Caco-2 (cell line): ENCODE measurements at regions not wholly inside any gene's neighbourhood (a gene's known extent, or its start where the extent isn't known, plus 50 kb on each side); places are given as distances from the start of the nearest gene placed in this dataset.

ENCODE experiments used
- BruUV-seq: library from RNA; stranded (reverse); fragments of 400-500 nt; replicated peaks from 2 replicates; lab custom pipeline; 2021; lab: Mats Ljungman, UMichigan
- CTCF ChIA-PET: fragments of 300-600 bp; sonication (Branson Sonifier 250); formaldehyde crosslinking; loops from one replicate; lab custom pipeline; 2022; ENCODE audit warnings: antibody characterized with exemption; lab: Charles Lee
- POLR2A ChIA-PET: fragments of 300-600 bp; sonication (Branson Sonifier 250); formaldehyde crosslinking; loops from one replicate; lab custom pipeline; 2022; ENCODE audit warnings: antibody characterized with exemption; lab: Charles Lee
- DNase-seq, 2 experiments: peaks; one replicate each; pipeline versions ENCODE4 v3.0.0 to v3.0.0-alpha.2; 2020 to 2022
- H3K27me3 ChIP-seq: replicated peaks from 2 replicates; pipeline ENCODE4 v1.6.0; 2011; ENCODE audit warnings: low read length; ENCODE audit not compliant: control insufficient read depth, insufficient read depth
- H3K36me3 ChIP-seq: 2 replicates; pipeline ENCODE4 v1.5.1; 2011; ENCODE audit warnings: low read length; ENCODE audit not compliant: control insufficient read depth, insufficient read depth
- H3K4me1 ChIP-seq: fragments of 250-450 bp; sonication (Bioruptor Pico); 2 replicates; pipeline ENCODE4 v1.5.1; 2020; ENCODE audit warnings: mild to moderate bottlenecking
- H3K4me3 ChIP-seq: 2 replicates; pipeline ENCODE4 v1.5.1; 2011; ENCODE audit warnings: low read depth, mild to moderate bottlenecking, control low read depth, low read length
- H3K9me3 ChIP-seq: fragments of 250-450 bp; sonication (Bioruptor Pico); 2 replicates; pipeline ENCODE4 v1.5.1; 2020; ENCODE audit warnings: mild to moderate bottlenecking, moderate library complexity
- H3K27ac Mint-ChIP-seq: one replicate; pipeline ENCODE4 v1.8.0; 2022; ENCODE audit warnings: mixed read lengths; ENCODE audit not compliant: unreplicated experiment
- H3K27me3 Mint-ChIP-seq: one replicate; pipeline ENCODE4 v1.8.0; 2022; ENCODE audit warnings: mixed read lengths; ENCODE audit not compliant: insufficient read depth, unreplicated experiment
- H3K36me3 Mint-ChIP-seq: one replicate; pipeline ENCODE4 v1.8.0; 2022; ENCODE audit warnings: mild to moderate bottlenecking, mixed read lengths; ENCODE audit not compliant: insufficient read depth, unreplicated experiment
- H3K4me1 Mint-ChIP-seq: one replicate; pipeline ENCODE4 v1.8.0; 2022; ENCODE audit warnings: low read depth, mixed read lengths; ENCODE audit not compliant: unreplicated experiment
- H3K4me3 Mint-ChIP-seq: one replicate; pipeline ENCODE4 v1.8.0; 2022; ENCODE audit warnings: mild to moderate bottlenecking, moderate library complexity, mixed read lengths; ENCODE audit not compliant: unreplicated experiment
- H3K9me3 Mint-ChIP-seq: one replicate; pipeline ENCODE4 v1.8.0; 2022; ENCODE audit warnings: mixed read lengths; ENCODE audit not compliant: unreplicated experiment
- CTCF ChIP-seq, 2 experiments: fragments of 200-600 bp in 1 of 2; IDR thresholded peaks; 1 replicate in 1 of 2; 2 replicates in 1 of 2; pipeline versions ENCODE4 v1.5.1 to v1.8.0; 2011 to 2022; ENCODE audit warnings: antibody characterized with exemption in 1 of 2, control low read depth in 1 of 2, inconsistent platforms in 1 of 2, low read depth in 1 of 2, low read length in 1 of 2, mild to moderate bottlenecking in 1 of 2, moderate library complexity in 1 of 2; ENCODE audit not compliant: insufficient read depth in 1 of 2, severe bottlenecking in 1 of 2, unreplicated experiment in 1 of 2
- intact Hi-C: fragments of 100-400 bp; cut with micrococcal nuclease; formaldehyde crosslinking; loops from one replicate; pipeline ENCODE4 v1.10.0; 2022; ENCODE audit not compliant: unreplicated experiment

DNA sequence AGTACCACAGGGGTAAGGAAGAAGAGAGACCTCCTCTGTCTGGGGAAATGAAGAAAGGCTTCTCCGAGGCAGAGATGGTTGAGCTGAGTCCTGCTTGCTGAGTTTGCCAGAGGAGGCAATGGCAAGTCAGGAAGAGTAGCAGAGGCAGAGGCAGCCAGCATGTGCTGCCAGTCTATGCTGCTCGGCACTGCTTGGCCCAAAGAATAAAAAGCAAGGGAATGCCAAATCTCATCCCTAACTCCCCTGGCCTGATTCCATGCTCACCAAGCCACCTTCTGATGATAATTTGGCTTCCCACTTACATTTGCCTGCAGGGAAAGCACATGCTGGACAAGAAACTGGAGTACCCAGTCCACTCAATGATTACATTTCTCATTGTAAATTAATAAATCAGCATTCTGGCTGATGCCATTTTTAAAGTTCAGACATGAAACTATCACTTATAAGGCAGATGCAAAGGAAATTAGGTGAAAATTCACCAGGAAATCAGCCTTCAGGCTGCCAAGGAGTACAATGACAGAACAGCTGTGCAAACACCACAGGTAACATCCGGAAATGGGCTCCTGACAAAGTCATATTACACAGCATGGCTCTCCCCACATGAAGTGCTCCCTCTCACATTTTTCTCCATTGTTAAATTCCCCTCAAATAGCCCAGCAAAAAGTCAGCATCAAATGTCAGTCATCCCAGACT lies 245.9 kb downstream of the MTERF1 start:
- Mint-ChIP-seq H3K36me3 (no peaks in the 10 kb centered on the region), H3K4me3 (no peak overlapping the region), H3K4me1 (no peaks in the 10 kb centered on the region), H3K27ac (no peak overlapping the region), H3K27me3 (peaks cover 9% of the 10 kb centered on the region), H3K9me3 (no peaks in the 10 kb centered on the region)
- DNase-seq: no peak
- Histone ChIP-seq H3K4me1 (no peaks in the 10 kb centered on the region), H3K27me3 (no peaks in the 10 kb centered on the region), H3K36me3 (no peaks in the 10 kb centered on the region), H3K4me3 (no peak overlapping the region), H3K9me3 (no peaks in the 10 kb centered on the region)
- no TSS peak for BruUV-seq
- intact Hi-C loops: loop anchor here (5.0 to 10.0 kb wide), 2 partner anchors 350 to 547 kb away; no protein-coding TSS in a partner anchor
- TF ChIP-seq CTCF (IDR thresholded peaks at IDR 0.05; ENCODE audit: insufficient read depth in 1 of 2, low read depth in 1 of 2, low read length in 1 of 2, severe bottlenecking in 1 of 2, unreplicated experiment in 1 of 2): no peak
- CTCF ChIA-PET: no interaction called here
- POLR2A ChIA-PET: no interaction called here

GRCh38 chr7:91636129-91636724 lies 244.3 kb downstream of the MTERF1 start:
- Histone ChIP-seq H3K4me3 (no peak overlapping the region), H3K9me3 (no peaks in the 10 kb centered on the region), H3K36me3 (no peaks in the 10 kb centered on the region), H3K27me3 (no peaks in the 10 kb centered on the region), H3K4me1 (no peaks in the 10 kb centered on the region)
- Mint-ChIP-seq H3K4me1 (no peaks in the 10 kb centered on the region), H3K27me3 (peaks cover 9% of the 10 kb centered on the region), H3K4me3 (no peak overlapping the region), H3K9me3 (no peaks in the 10 kb centered on the region), H3K36me3 (no peaks in the 10 kb centered on the region), H3K27ac (no peak overlapping the region)
- POLR2A ChIA-PET: no interaction called here
- BruUV-seq: no TSS peak
- CTCF ChIA-PET: no interaction called here
- peak in 1 of 2 experiments; percentile 27 for DNase-seq
- intact Hi-C loops: loop anchor here (5.0 to 10.0 kb wide), 2 partner anchors 351 to 549 kb away; no protein-coding TSS in a partner anchor
- peak; percentile 36 to 62 for TF ChIP-seq CTCF (IDR thresholded peaks at IDR 0.05; ENCODE audit: insufficient read depth in 1 of 2, low read depth in 1 of 2, low read length in 1 of 2, severe bottlenecking in 1 of 2, unreplicated experiment in 1 of 2)

DNA sequence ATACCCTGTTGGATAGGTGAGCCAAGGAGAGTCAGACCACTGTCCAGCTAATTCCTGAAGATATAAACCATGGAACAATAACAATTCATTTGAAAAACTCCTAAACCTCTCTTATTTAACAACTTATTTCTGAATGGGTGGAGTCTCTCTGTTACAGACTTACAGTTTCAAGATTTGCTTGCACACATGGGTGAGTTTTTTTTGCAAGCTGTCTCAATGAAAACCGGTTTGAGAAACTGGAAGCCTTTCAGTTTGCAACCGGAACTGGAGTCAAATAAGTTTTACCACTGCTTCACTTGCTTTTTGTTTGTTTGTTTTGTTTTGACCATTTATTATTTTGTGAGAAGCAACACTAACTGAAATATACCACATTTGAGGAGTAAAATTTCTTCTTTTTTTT lies 243.8 kb downstream of the MTERF1 start:
- no peaks in the 10 kb centered on the region for H3K4me1 Mint-ChIP-seq
- ChIA-PET POLR2A (no interaction called here), CTCF (no interaction called here)
- no peaks in the 10 kb centered on the region for H3K4me1 ChIP-seq
- H3K27ac Mint-ChIP-seq: no peak overlapping the region
- DNase-seq: no peak
- no peaks in the 10 kb centered on the region for H3K36me3 Mint-ChIP-seq
- H3K4me3 Mint-ChIP-seq: no peak overlapping the region
- H3K9me3 Mint-ChIP-seq: no peaks in the 10 kb centered on the region
- intact Hi-C loops: loop anchor here (5.0 to 10.0 kb wide), 2 partner anchors 352 to 549 kb away; no protein-coding TSS in a partner anchor
- H3K27me3 ChIP-seq: no peaks in the 10 kb centered on the region
- no TSS peak for BruUV-seq
- H3K9me3 ChIP-seq: no peaks in the 10 kb centered on the region
- TF ChIP-seq CTCF (IDR thresholded peaks at IDR 0.05; ENCODE audit: insufficient read depth in 1 of 2, low read depth in 1 of 2, low read length in 1 of 2, severe bottlenecking in 1 of 2, unreplicated experiment in 1 of 2): no peak
- no peak overlapping the region for H3K4me3 ChIP-seq
- H3K36me3 ChIP-seq: no peaks in the 10 kb centered on the region
- H3K27me3 Mint-ChIP-seq: peaks cover 9% of the 10 kb centered on the region
